Fibroblast of villous mesenchyme (primary cell): ENCODE measurements at regions not wholly inside any gene's neighbourhood (a gene's known extent, or its start where the extent isn't known, plus 50 kb on each side); places are given as distances from the start of the nearest gene placed in this dataset.

Experiments used
- DNase-seq: peaks from one replicate; pipeline ENCODE4 v3.0.0-alpha.2; 2010; ENCODE audit warnings: low read depth
- H3K4me3 ChIP-seq: 2 replicates; pipeline ENCODE4 v1.5.1; 2011; ENCODE audit warnings: low read depth, mild to moderate bottlenecking, low read length
- CTCF ChIP-seq: IDR thresholded peaks from 2 replicates; pipeline ENCODE4 v1.5.1; 2012; ENCODE audit warnings: low read depth, mild to moderate bottlenecking, low read length; ENCODE audit not compliant: insufficient read depth

GRCh38 chr13:85461621-85462020 is 337.6 kb downstream of the SLITRK6 start:
- no peak for DNase-seq
- H3K4me3 ChIP-seq, result no peak overlapping the region
- TF ChIP-seq CTCF, result no peak

- no peak for TF ChIP-seq CTCF
- no peak for DNase-seq
- H3K4me3 ChIP-seq, result no peak overlapping the region
Observed at GRCh38 chr13:85445534-85445933, 353.7 kb downstream of the SLITRK6 start.

GRCh38 chr13:85441975-85442374 is 357.2 kb downstream of the SLITRK6 start:
- DNase-seq, result no peak
- H3K4me3 ChIP-seq, result no peak overlapping the region
- TF ChIP-seq CTCF, result no peak

- DNase-seq, result no peak
- H3K4me3 ChIP-seq, result no peak overlapping the region
- no peak for TF ChIP-seq CTCF
Observed at GRCh38 chr13:85441364-85441763, 357.9 kb downstream of the SLITRK6 start.

GRCh38 chr13:85436029-85436428 is 363.2 kb downstream of the SLITRK6 start:
- no peak overlapping the region for H3K4me3 ChIP-seq
- TF ChIP-seq CTCF, result no peak

GRCh38 chr13:85434927-85435326 is 364.3 kb downstream of the SLITRK6 start:
- no peak for DNase-seq
- no peak overlapping the region for H3K4me3 ChIP-seq
- TF ChIP-seq CTCF, result no peak

More at GRCh38 chr13:85436029-85436428, 363.2 kb downstream of the SLITRK6 start:
- no peak for DNase-seq

GRCh38 chr13:85432881-85433280 is 366.3 kb downstream of the SLITRK6 start:
- no peak for TF ChIP-seq CTCF
- no peak for DNase-seq
- no peak overlapping the region for H3K4me3 ChIP-seq
